GM19438 (cell line): ENCODE measurements at regions not wholly inside any gene's neighbourhood (a gene's known extent, or its start where the extent isn't known, plus 50 kb on each side); places are given as distances from the start of the nearest gene placed in this dataset.

Experiments used
- ATAC-seq: cut with Tn5 transposase; IDR thresholded peaks from one replicate; pipeline ENCODE4 v1.9.1; 2021; ENCODE audit warnings: low read depth; ENCODE audit not compliant: unreplicated experiment

- no peak for ATAC-seq
Measured at GRCh38 chr1:82499022-82499421, 698.3 kb downstream of the ADGRL2 start.

GRCh38 chr1:82494117-82494516, 693.4 kb downstream of the ADGRL2 start:
- no peak for ATAC-seq

GRCh38 chr1:82492159-82492558, 691.4 kb downstream of the ADGRL2 start:
- ATAC-seq = no peak

- ATAC-seq = no peak
Measured at GRCh38 chr1:82491301-82492048, 690.7 kb downstream of the ADGRL2 start.

GRCh38 chr1:82487778-82488177, 687.0 kb downstream of the ADGRL2 start:
- no peak for ATAC-seq

- ATAC-seq = no peak
Measured at GRCh38 chr1:82486969-82487368, 686.2 kb downstream of the ADGRL2 start.

- no peak for ATAC-seq
Measured at GRCh38 chr1:82486468-82486867, 685.7 kb downstream of the ADGRL2 start.

GRCh38 chr1:82485591-82486369, 685.0 kb downstream of the ADGRL2 start:
- ATAC-seq = no peak

- ATAC-seq = no peak
Measured at GRCh38 chr1:82483146-82483545, 682.4 kb downstream of the ADGRL2 start.

- ATAC-seq = no peak
Measured at GRCh38 chr1:82478916-82479315, 678.2 kb downstream of the ADGRL2 start.

GRCh38 chr1:82472489-82473131, 671.9 kb downstream of the ADGRL2 start:
- no peak for ATAC-seq

- no peak for ATAC-seq
Measured at GRCh38 chr1:82466891-82467290, 666.2 kb downstream of the ADGRL2 start.

GRCh38 chr1:82466416-82466815, 665.7 kb downstream of the ADGRL2 start:
- no peak for ATAC-seq

- ATAC-seq = no peak
Measured at GRCh38 chr1:82465024-82465423, 664.3 kb downstream of the ADGRL2 start.

- no peak for ATAC-seq
Measured at GRCh38 chr1:82464362-82465001, 663.7 kb downstream of the ADGRL2 start.

- ATAC-seq = no peak
Measured at GRCh38 chr1:82463951-82464350, 663.2 kb downstream of the ADGRL2 start.

GRCh38 chr1:82462366-82462765, 661.6 kb downstream of the ADGRL2 start:
- ATAC-seq = no peak

GRCh38 chr1:82455342-82455741, 654.6 kb downstream of the ADGRL2 start:
- no peak for ATAC-seq

GRCh38 chr1:82454431-82454830, 653.7 kb downstream of the ADGRL2 start:
- ATAC-seq = no peak

- no peak for ATAC-seq
Measured at GRCh38 chr1:82453511-82454185, 652.9 kb downstream of the ADGRL2 start.
